ENCODE measurements at regions not wholly inside any gene's neighbourhood (a gene's known extent, or its start where the extent isn't known, plus 50 kb on each side); places are given as distances from the start of the nearest gene placed in this dataset.
"Not testable (repeated sequence)": the region's sequence is repeated elsewhere in the genome, so short reads cannot be mapped to it uniquely, and the experiment has no call there.

GRCh38 chr10:8350250-8350967 is 295.9 kb downstream of the GATA3 start:
- DNase-seq = no peak

DNA sequence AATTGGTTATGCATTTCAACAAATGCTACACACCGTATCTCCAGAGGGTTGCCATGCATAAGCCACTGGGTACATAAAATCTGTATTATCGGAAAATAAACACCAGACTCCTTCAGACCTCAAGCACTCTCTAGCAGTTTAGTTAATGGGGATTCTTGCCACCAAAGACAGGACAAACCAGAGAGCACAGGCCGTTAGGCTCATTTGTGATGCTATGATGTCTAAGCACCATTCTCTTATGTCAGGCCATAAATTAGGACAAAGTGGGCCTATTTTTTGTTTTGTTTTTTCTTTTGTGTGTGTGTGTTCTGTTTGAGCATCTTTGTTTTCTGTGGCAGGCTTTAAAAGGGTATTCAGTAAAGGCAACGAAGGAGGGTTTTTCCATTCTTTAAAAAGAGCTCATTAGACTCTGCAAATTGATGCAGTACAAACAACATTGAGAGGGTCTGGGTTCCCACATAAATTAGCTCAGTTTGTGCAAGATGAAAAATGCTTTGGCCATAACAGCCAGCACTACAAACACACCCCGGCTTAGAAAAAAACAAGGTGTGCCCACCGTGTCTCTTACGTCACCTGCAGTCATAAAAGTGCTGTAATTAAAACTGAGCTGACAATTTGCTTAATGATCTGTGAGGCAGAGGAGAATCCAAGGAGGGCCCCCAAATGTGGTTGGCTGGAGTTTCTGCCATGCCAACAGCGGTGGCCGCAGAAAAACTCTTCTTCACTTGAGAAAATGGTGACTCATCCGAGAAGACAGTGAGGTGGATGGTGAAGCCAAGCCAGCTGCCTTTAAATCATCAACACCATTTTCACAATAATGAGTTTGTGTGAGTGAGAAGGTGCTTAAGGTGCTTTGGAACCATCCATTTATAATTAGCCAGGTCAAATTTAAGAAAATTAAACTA is 297.9 kb downstream of the GATA3 start:
- DNase-seq = no peak

DNA sequence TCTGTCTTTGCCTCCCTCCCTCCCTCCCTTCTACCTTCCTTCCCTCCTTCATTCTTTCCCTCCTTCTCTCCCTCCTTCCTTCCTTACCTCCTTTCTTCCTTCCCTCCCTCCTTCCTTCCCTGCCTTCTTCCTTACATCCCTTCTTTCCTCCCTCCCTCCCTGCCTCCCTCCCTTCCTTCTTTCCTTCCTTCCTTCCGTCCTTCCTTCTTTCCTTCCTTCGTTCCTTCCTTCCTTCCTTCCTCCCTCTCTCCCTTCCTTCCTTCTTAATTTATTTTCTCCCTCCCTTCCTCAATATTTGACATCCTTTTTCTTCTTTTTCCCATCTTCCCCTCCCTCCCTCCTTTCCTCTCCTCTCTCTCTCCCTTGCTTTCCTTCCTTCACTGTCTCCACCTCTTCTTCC is 301.8 kb downstream of the GATA3 start:
- no peak for DNase-seq

DNA sequence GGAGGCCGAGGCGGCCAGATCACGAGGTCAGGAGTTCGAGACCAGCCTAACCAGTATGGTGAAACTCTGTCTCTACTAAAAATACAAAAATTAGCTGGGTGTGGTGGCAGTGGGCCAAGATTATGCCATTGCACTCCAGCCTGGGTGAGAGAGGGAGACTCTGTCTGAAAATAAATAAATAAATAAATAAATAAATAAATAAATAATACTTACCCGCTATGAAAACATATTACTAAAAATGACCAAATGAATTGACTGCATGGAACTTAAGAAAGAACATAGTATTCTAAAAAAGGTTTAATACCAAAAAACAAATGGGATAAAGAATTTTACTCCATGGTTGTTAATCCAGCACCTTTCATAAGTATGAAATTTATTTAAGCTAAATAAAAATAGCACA is 305.0 kb downstream of the GATA3 start:
- DNase-seq = no peak

DNA sequence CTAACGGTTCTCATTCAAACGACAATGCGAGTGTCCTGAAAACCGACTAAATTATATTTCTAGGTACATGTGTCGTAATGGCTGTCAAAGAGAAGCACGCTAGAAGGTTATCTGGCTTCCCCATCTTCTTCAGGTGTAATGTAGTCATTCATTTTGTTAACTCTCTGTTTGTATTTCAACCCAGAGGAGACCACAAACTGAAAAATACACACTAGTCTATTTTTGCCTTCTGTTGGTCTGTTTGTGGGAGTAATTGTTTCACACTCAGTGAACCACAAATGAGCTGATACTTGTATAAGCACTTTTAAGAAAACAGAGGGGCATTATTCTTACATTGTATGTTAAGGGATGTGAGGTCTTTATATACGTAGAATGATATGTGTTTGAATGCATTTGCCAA is 305.9 kb downstream of the GATA3 start:
- no peak for DNase-seq

DNA sequence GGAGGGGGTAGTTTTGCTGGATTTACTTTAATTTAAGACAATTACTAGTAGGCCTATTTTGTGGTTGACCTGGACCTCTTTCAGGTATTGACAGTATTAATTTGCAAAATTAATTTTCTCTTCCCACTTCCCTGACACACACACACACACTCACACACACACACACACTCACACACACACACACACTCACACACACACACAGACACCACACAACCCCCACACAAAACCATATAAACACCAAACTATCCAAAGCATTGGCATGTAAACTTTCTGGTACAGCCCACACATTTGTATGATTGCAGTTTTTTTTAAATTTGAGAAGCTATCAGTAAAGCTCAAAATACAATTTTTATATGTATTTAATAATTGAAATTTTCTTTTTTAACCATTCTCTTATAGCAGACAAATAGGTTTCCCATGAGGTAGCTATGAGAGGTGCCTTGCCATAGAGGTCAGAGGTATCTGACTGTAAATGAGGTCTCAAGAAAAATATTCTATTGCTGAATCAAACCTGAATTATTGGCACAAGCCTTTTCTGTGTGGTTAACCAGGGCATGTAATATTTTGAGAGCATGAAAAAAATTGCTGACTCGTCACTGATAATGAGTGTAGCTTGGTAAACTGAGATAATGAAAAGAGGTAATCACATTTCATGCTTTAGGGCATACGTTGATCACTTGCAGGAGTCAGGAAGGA is 306.5 kb downstream of the GATA3 start:
- DNase-seq = no peak

DNA sequence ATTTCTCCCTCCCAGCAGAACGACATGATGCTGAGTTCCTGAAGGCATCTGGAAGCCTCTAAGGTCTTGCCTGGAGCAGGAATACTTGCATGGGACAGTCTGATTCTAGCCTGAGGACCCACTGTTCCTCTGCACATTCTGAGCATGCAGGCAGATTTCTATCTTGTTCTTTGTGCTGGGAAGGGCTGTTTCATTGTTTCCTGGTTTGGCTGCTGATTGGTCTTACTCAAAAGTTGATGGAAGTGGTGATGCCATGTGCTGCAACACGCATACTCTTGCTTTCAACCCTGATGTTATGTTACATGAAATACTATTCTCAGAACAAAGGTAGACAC is 307.0 kb downstream of the GATA3 start:
- DNase-seq = no peak

GRCh38 chr10:8365935-8366911 is 311.7 kb downstream of the GATA3 start:
- peak; percentile 40 for DNase-seq

DNA sequence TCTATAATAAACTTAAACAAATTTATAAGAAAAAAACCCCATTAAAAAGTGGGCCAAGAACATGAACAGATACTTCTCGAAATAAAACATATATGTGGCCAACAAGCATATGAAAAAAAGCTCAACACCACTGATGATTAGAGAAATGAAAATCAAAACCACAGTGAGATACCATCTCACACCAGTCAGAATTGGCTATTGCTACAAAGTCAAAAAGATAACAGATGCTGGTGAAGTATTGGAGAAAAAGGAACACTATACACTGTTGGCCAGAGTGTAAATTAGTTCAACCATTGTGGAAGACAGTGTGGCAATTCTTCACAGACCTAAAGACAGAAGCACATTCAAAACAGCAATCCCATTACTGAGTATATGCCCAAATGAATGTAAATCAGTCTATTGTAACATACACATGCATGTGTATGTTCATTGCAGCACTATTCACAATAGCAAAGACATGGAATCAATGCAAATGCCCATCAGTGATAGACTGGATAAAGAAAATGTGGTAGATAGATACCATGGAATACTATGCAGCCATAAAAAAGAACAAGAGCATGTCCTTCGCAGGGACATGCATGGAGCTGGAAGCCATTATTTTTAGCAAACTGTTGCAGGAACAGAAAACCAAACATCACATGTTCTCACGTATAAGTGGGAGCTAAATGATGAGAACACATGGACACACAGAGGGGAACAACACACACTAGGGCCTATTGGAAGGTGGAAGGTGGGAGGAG is 313.4 kb downstream of the GATA3 start:
- not testable (repeated sequence) for DNase-seq

DNA sequence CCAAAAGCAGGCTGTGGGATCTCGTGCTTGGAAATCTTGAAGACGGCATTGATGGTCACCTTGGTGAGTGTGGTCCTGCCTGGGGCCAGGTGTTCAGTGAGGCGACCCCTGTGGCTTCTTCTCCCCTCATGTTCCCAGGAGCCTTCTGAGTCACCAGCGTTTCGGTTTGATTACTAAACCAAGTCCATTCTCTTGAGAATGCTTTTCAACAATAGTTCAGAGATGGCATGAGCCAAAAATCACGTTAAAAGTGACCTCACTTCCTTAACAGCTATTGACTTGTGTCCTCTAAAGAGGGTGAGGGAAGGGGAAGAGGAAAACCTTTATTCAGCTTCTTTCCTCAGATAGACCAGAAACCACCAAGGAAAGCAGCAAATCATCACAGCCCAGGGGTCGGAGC is 315.2 kb downstream of the GATA3 start:
- DNase-seq = no peak

GRCh38 chr10:8374334-8374733 is 319.8 kb downstream of the GATA3 start:
- DNase-seq = no peak

GRCh38 chr10:8375137-8375536 is 320.6 kb downstream of the GATA3 start:
- DNase-seq = no peak

GRCh38 chr10:8378198-8378983 is 323.9 kb downstream of the GATA3 start:
- DNase-seq = no peak

GRCh38 chr10:8379906-8380832 is 325.7 kb downstream of the GATA3 start:
- no peak for DNase-seq

DNA sequence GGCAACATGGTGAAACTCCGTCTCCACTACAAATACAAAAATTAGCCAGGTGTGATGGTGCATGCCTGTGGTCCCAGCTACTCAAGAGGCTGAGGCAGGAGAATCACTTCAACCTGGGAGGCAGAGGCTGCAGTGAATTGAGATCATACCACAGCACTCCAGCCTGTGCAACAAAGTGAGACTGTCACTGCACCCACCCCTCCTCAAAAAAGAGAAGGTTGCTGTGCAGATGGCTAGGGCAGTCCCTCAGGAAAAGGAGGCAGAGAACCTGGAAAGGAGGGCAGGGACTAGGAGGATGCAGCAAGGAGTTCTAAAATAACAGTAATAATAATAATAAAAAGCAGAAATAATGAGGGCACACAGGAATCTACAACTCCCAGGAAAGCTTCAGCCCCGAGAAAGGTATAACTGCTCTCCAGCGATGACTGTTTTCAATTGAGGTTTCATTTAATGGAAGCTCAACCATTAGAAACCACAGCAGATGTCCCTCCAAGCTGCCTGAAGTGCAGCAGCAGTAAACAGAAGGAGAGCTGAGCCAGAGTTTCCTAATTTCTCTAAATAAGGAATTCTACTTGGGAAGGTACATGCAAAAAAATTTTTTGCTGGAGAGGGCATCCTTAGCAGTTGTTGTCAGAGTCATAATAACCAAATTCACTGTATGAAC is 326.5 kb downstream of the GATA3 start:
- no peak for DNase-seq

DNA sequence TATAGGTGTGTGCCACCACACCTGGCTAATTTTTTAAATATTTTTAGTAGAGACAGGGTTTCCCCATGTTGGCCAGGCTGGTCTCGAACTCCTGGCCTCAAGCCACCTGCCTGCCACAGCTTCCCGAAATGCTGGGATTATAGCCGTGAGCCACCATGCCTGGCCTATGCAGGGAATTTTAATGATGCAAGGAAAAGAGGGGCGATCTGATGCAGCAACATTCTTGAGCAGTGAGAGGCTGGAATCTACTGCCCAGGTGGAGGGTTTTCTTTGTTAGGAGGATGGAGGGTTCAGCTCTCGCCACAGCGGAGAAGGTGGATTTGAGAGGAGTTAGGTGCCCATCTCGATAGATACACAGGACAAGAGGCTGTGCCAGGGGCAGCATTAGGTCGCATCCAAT is 332.3 kb downstream of the GATA3 start:
- DNase-seq = no peak

DNA sequence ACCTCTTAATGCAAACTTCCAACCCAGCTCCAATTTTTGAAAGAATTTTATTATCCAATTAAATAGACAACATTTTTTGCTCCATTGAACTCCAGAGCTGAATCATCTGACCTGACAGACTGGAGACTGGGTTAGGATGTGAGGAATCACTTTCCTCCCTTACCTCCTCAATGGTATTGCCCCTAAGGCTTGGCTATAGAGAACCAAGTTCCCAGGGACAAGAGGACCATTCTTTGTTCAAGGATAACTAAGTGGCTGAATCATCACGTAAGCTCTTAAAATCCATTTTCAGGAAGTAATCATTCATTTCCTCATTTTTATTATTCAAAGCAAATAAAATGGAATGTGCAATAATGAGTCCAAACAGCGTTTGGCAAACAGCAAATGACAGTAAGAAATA is 335.1 kb downstream of the GATA3 start:
- peak; percentile 49 for DNase-seq

- DNase-seq = peak; percentile 81
Observed at GRCh38 chr10:8392216-8392615, 337.7 kb downstream of the GATA3 start.

DNA sequence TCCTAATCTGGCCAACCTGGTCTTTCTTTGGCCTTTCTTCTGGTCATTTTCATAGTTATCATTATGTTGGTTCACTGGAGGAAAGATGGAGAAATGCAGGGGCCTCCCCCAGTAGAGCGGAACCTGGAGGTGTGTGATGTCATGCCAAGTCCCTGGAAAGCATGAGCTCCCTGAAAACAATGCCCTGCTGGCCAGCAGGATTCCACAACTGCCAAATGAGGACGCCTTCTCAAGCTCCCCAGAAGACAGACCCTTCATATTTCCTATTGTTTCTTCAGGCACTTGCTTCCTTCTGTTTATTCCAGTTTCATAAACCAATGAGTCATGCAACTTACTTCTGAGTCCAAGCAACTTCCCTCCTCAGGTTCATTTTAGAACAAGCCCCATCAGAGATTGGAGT is 339.0 kb downstream of the GATA3 start:
- DNase-seq = no peak
